Spleen (tissue), 11 donors: ENCODE measurements at regions not wholly inside any gene's neighbourhood (a gene's known extent, or its start where the extent isn't known, plus 50 kb on each side); places are given as distances from the start of the nearest gene placed in this dataset.

Source experiments
- DNase-seq: peaks from one replicate; pipeline ENCODE4 v3.0.0-alpha.2; 2020
- H3K27ac ChIP-seq, 8 donors: fragments of 200-600 bp; sonication (generic) in 7 of 8; 1 replicate in 4 of 8; 2 replicates in 4 of 8; pipeline versions ENCODE4 v1.5.0 to v1.8.0; 2016 to 2021; ENCODE audit warnings: inconsistent platforms in 4 of 8, mild to moderate bottlenecking in 4 of 8, moderate library complexity in 1 of 8
- H3K27me3 ChIP-seq, 7 donors: fragments of 200-600 bp; sonication (generic) in 6 of 7; replicated peaks in 1 of 7; 1 replicate in 4 of 7; 2 replicates in 3 of 7; pipeline versions ENCODE4 v1.5.0 to v1.8.0; 2016 to 2021; ENCODE audit warnings: inconsistent platforms in 3 of 7, mild to moderate bottlenecking in 1 of 7
- H3K36me3 ChIP-seq, 6 donors: fragments of 200-600 bp; sonication (generic) in 5 of 6; 1 replicate in 4 of 6; 2 replicates in 2 of 6; pipeline versions ENCODE4 v1.5.0 to v1.8.0; 2016 to 2021; ENCODE audit warnings: inconsistent platforms in 2 of 6
- H3K4me1 ChIP-seq, 6 donors: fragments of 200-600 bp; sonication (generic) in 5 of 6; 1 replicate in 3 of 6; 2 replicates in 3 of 6; pipeline versions ENCODE4 v1.5.0 to v1.8.0; 2016 to 2021; ENCODE audit warnings: inconsistent platforms in 3 of 6
- H3K4me3 ChIP-seq, 8 donors: fragments of 200-600 bp; sonication (generic) in 7 of 8; 1 replicate in 4 of 8; 2 replicates in 4 of 8; pipeline versions ENCODE4 v1.5.0 to v1.8.0; 2016 to 2021; ENCODE audit warnings: inconsistent platforms in 4 of 8, mild to moderate bottlenecking in 4 of 8, moderate library complexity in 2 of 8
- H3K9me3 ChIP-seq, 8 donors: fragments of 200-600 bp; sonication (generic) in 7 of 8; 1 replicate in 4 of 8; 2 replicates in 4 of 8; pipeline versions ENCODE4 v1.5.0 to v1.8.0; 2016 to 2021; ENCODE audit warnings: inconsistent platforms in 4 of 8
- POLR2A ChIP-seq, 3 donors: fragments of 450-650 bp; IDR thresholded peaks; one replicate each; pipeline ENCODE4 v1.5.1; 2017; ENCODE audit warnings: antibody characterized with exemption in 3 of 3, mild to moderate bottlenecking in 1 of 3
- POLR2AphosphoS5 ChIP-seq, 3 donors: sonication (generic); formaldehyde crosslinking; IDR thresholded peaks; one replicate each; pipeline ENCODE4 v1.5.1; 2017; ENCODE audit warnings: antibody characterized with exemption in 3 of 3
- WGBS, 5 donors: extraction: QIAGEN DNeasy Blood & Tissue Kit in 3 of 5; methylation state at CpG; one replicate each; pipeline versions ENCODE4 v1.1.5 to v1.1.7; 2013 to 2018; 5-methylcytosine and 5-hydroxymethylcytosine counted together
- intact Hi-C: fragments of 100-400 bp; cut with DNase I; formaldehyde crosslinking; loops from one replicate; pipeline ENCODE4 v1.15.0; 2023; ENCODE audit warnings: low total_unique reads
- TF ChIP-seq, protein P1 (sequence below), 11 experiments: fragments of 200-600 bp in 7 of 11; fragments of 450-650 bp in 4 of 11; sonication (generic) in 4 of 11; IDR thresholded peaks in 8 of 11; conservative IDR thresholded peaks in 3 of 11; 1 replicate in 7 of 11; 2 replicates in 4 of 11; pipeline versions ENCODE4 v1.4.0 to v1.8.0; 2016 to 2021; ENCODE audit warnings: antibody characterized with exemption in 11 of 11, inconsistent platforms in 4 of 11, mild to moderate bottlenecking in 1 of 11
- donor health status: healthy with polysubstance abuse.
- donor health status: DM: no; HTN: no; CAD: no; lungs with moderate emphysema.
- donor health status: DM: no; HTN: no; CAD: no.
- donor health status: Bipolar disorder and iron deficiency.
- donor health status: healthy.
- donor health status: DM: no; HTN: no; CAD: no.
- donor health status: DM: yes; HTN: yes; CAD: no.

DNA sequence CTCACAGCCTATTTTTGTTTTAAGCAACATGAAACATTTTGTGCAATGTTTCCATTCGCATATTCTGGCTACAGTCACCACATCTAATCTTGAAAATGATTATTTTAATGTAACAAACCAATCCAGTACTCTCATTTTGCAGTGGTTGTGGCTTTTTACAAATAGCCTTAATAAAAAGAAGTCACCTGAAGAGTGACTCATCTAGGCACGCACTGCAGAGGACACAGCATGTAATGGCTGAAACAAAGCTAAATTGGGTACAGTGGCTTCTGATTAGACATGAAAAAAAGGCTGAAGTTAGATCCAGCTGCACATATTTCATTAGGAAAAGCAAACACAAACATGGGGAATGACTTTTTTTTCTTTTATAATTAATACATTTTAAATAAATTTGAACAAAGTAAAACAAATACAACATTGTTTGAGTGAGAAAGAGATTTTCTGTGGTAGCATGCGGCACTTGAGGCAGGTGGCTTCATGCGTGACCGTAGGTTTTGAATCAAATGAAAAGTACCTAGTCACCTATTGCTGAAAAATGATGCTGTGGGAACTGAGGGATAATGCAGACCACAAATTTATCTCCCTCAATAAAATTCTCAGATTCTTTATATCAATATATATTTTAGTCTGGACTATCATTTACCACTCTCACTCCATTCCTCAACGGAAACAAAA is 240.8 kb upstream of the DDX53 start:
- H3K27me3 ChIP-seq: no peaks in the 10 kb centered on the region
- H3K4me1 ChIP-seq: no peaks in the 10 kb centered on the region
- 71 to 97% (median 80%) methylated on average over 6 of the region's 6 CpGs for WGBS, 5 donors
- TF ChIP-seq POLR2A (IDR thresholded peaks at IDR 0.05) (no peak), POLR2AphosphoS5 (IDR thresholded peaks at IDR 0.05) (no peak)
- TF ChIP-seq, protein P1, sequence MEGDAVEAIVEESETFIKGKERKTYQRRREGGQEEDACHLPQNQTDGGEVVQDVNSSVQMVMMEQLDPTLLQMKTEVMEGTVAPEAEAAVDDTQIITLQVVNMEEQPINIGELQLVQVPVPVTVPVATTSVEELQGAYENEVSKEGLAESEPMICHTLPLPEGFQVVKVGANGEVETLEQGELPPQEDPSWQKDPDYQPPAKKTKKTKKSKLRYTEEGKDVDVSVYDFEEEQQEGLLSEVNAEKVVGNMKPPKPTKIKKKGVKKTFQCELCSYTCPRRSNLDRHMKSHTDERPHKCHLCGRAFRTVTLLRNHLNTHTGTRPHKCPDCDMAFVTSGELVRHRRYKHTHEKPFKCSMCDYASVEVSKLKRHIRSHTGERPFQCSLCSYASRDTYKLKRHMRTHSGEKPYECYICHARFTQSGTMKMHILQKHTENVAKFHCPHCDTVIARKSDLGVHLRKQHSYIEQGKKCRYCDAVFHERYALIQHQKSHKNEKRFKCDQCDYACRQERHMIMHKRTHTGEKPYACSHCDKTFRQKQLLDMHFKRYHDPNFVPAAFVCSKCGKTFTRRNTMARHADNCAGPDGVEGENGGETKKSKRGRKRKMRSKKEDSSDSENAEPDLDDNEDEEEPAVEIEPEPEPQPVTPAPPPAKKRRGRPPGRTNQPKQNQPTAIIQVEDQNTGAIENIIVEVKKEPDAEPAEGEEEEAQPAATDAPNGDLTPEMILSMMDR (IDR thresholded peaks at IDR 0.05 in 8 of 11, conservative IDR thresholded peaks at IDR 0.05 in 3 of 11): no peak
- no peaks in the 10 kb centered on the region for H3K9me3 ChIP-seq
- no peak overlapping the region for H3K4me3 ChIP-seq
- H3K36me3 ChIP-seq: no peaks in the 10 kb centered on the region
- no peak overlapping the region for H3K27ac ChIP-seq
- intact Hi-C loops: no loop called here
- no peak for DNase-seq

DNA sequence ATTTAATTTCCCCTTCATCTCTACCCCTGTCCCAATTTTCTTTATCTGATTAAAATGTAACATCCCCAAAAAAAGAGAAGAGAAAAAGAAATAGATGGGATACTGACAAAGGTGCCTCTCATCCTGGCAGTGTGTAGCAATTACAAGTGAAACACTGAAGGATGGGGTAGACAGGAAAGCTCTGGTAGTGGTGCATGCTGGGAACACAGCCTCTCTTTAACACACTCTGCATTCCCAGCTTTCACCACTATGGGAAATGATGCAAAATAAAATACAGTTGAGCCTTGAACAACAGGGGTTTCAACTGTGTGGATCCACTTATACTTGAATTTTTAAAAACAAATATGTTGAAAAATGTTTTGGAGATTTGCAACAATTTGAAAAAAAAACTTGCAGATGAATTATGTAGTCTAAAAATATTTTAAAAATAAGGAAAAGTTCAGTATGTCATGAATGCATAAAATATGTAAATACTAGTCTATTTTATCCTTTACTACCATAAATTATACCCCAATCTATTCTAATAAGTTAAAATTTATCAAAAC is 239.2 kb upstream of the DDX53 start:
- Histone ChIP-seq H3K27ac (no peak overlapping the region), H3K27me3 (no peaks in the 10 kb centered on the region), H3K9me3 (no peaks in the 10 kb centered on the region), H3K36me3 (no peaks in the 10 kb centered on the region), H3K4me1 (no peaks in the 10 kb centered on the region), H3K4me3 (no peak overlapping the region)
- TF ChIP-seq, protein P1 (IDR thresholded peaks at IDR 0.05 in 8 of 11, conservative IDR thresholded peaks at IDR 0.05 in 3 of 11): no peak
- TF ChIP-seq POLR2AphosphoS5 (IDR thresholded peaks at IDR 0.05) (no peak), POLR2A (IDR thresholded peaks at IDR 0.05) (no peak)
- no peak for DNase-seq
- intact Hi-C loops: no loop called here

- Histone ChIP-seq H3K4me1 (no peaks in the 10 kb centered on the region), H3K36me3 (no peaks in the 10 kb centered on the region), H3K4me3 (no peak overlapping the region), H3K9me3 (peaks cover 0 to 3% (median 0%) of the 10 kb centered on the region in 8 donors), H3K27ac (no peak overlapping the region), H3K27me3 (no peaks in the 10 kb centered on the region)
- no peak for DNase-seq
- TF ChIP-seq, protein P1 (IDR thresholded peaks at IDR 0.05 in 8 of 11, conservative IDR thresholded peaks at IDR 0.05 in 3 of 11): no peak
- TF ChIP-seq POLR2A (IDR thresholded peaks at IDR 0.05): no peak
- no peak for TF ChIP-seq POLR2AphosphoS5 (IDR thresholded peaks at IDR 0.05)
- intact Hi-C loops: no loop called here
- 74 to 92% (median 88%) methylated on average over 2 of the region's 2 CpGs for WGBS, 5 donors
These were observed 211.5 kb upstream of the DDX53 start for GRCh38 chrX:22788221-22788620.

DNA sequence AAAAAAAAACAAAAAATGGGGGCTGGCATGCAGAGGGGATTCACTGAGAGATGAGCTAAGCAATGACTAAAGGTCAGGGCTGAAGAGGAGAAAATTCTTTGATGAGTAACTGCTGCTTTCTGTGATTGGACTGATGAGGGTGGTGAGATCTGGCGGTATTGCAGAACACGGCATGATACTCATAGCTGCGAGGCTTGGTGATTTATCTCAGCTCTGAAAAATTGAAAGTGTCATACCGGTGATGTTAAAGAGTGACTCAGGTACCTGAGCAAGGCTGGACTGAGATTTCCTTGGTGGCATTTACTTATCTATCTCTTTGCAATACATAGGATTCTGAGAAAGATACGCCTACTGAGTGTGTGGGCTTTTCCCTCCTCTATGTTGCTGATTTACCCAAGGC is 204.1 kb upstream of the DDX53 start:
- intact Hi-C loops: no loop called here
- no peak for DNase-seq
- no peak for TF ChIP-seq POLR2AphosphoS5 (IDR thresholded peaks at IDR 0.05)
- TF ChIP-seq POLR2A (IDR thresholded peaks at IDR 0.05): no peak
- Histone ChIP-seq H3K36me3 (no peaks in the 10 kb centered on the region), H3K27ac (no peak overlapping the region), H3K4me1 (no peaks in the 10 kb centered on the region), H3K9me3 (no peaks in the 10 kb centered on the region), H3K4me3 (no peak overlapping the region), H3K27me3 (no peaks in the 10 kb centered on the region)
- WGBS, 5 donors: 70 to 78% (median 72%) methylated on average over 5 of the region's 5 CpGs
